ENCODE measurements at regions not wholly inside any gene's neighbourhood (a gene's known extent, or its start where the extent isn't known, plus 50 kb on each side); places are given as distances from the start of the nearest gene placed in this dataset.
"Not testable (repeated sequence)": the region's sequence is repeated elsewhere in the genome, so short reads cannot be mapped to it uniquely, and the experiment has no call there.

- no peak for DNase-seq (ENCODE audit: low read depth)
These were observed 160.4 kb downstream of the UACA start for GRCh38 chr15:70602834-70603560.

DNA sequence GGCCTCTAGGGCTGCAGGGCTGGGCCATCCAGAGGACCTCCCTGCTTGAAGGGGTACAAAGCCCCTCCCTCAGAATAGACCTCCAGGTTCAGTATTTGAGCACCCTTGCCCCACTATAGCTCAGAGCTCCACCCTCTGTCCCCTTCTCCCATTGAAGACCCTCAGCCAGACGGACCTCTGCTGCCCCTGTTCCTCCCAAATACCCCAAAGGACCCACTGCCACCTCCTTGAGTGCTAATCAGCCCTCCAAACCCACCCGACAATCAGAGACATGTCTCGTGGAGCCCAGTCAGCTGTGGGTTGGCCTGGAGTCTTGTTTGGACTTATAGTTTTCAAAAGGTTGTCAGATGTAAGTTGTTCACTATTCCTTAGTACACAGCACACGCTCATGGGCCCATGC lies 161.1 kb downstream of the UACA start:
- DNase-seq (ENCODE audit: low read depth) = no peak

- DNase-seq (ENCODE audit: low read depth) = no peak
These were observed 165.4 kb downstream of the UACA start for GRCh38 chr15:70597945-70598344.

DNA sequence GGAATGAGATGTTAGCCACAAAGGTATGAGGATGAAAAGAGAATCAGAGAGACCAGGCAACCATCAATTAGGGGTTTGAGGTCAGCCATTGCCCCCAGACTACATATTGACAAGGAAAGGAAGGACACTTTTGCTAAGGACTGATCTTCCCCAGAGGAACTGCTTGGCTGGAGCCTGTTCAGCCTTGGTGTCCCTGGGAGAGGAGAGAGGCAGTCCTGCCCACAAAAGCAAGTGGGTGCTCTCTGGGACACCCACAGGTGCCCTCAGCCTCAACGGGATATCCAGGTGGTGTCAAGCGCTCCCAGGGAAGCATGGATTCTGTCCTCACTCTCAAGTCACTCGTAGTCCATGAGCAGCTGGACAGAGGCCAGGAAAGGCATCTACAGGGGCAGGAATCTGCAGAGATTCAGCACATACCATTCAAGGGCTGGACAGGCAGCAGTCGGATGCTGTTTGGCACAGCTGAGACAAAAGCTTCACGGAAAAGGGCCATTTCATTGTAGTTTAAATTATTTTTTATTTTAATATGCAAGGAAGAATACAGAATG lies 166.2 kb downstream of the UACA start:
- peak; percentile 62 for DNase-seq (ENCODE audit: low read depth)

DNA sequence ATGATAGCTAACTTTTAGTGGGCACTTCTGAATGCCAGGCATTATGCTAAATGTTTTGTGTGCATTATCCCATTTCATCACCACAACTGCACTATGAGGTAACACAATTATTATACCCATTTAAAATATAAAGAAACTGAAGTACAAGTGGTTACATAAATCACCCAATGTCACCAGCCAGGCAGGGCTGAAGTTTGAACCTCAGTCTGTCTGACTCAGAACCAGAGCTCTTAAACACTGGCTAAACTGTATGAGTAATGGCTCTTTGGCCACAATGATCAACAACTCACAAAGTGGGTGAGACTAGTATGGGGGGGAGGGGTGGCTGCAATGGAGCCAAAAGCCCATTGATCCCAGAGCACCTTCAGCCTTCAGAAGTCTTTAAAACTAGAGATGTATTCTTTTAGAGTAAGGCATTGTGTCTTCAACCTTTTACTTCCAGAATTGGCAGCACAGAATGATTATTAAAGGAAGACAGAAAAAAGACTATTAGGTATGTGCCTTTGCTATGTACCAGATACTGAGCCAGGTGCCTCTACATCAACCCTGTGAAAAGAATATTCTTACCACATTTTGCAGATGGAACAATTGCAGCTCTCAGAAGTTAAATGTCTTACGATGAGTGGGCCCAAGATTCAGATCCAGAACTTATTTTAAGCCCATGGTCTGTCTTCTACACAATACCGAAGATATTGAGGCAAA lies 166.9 kb downstream of the UACA start:
- DNase-seq (ENCODE audit: low read depth) = peak; percentile 90

DNA sequence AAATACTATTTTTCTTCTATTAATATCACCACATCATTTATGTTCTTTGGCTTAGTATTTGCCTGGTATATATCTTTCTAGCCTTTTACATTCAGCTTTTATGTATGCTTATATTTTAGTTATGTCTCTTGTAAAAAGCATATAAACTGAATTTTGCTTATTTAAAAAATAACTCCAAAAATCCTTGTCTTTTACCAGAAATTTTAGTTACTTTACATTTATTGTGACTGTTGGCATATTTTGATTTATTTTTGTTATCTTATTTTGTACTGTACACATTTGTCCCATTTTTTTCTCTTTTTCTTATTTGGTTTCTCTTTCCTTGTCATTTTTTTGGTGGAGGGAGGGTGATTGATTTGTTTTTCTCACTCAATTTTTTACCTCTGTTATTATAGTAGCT lies 169.6 kb downstream of the UACA start:
- DNase-seq (ENCODE audit: low read depth) = no peak

- DNase-seq (ENCODE audit: low read depth) = no peak
These were observed 173.6 kb downstream of the UACA start for GRCh38 chr15:70589728-70590127.

DNA sequence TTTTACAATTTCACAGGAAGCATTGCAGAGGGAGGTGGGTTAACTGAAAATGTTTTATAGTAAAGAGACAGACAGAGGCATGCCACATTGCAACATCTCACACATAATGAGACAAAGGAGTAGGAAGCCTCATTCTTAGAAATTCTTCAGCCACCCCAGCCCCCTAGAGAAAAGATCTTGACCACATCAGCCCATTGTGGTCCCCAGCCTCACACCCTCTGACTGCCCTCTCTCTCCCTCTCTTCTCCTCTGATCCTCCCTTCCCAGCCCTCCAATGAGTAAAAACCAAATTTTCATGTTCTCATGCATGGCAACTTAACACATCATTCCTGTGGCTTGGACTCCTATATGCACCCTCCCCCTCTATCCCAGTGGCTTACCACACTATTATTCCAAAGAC lies 174.1 kb downstream of the UACA start:
- DNase-seq (ENCODE audit: low read depth) = peak; percentile 92

- no peak for DNase-seq (ENCODE audit: low read depth)
These were observed 174.7 kb downstream of the UACA start for GRCh38 chr15:70588613-70589012.

DNA sequence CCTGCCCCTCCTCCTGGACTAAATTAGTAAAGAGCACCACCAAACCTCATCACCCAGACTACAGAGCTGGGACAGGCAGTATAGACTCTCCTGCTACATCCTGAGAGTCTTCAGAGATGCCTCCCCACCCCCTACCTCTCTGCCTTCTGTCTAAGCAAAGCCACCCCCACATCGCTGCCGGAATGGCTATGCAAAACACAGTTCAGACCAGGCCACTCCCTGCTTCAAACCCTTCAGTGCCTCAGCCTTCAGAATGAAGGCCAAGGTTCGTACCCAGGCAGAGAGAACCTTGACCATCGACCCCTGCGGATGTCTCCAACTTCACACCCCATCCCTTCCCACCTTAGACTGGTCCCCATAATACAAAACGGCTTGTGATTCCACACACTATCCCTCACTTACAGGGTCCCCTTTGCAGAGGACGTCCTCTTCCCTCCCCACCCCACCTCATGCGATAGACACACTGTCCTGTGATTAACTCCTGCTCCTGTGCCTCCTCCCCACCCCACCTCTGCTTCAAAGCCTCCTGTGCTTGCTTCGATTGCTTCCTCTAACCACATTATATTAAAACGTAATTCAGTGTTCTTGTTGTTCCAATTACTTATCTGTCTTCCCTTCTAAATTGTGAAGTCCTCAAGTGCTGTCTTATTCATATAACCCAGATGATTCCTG lies 175.3 kb downstream of the UACA start:
- no peak for DNase-seq (ENCODE audit: low read depth)

GRCh38 chr15:70587012-70587634 lies 176.2 kb downstream of the UACA start:
- not testable (repeated sequence) for DNase-seq (ENCODE audit: low read depth)

DNA sequence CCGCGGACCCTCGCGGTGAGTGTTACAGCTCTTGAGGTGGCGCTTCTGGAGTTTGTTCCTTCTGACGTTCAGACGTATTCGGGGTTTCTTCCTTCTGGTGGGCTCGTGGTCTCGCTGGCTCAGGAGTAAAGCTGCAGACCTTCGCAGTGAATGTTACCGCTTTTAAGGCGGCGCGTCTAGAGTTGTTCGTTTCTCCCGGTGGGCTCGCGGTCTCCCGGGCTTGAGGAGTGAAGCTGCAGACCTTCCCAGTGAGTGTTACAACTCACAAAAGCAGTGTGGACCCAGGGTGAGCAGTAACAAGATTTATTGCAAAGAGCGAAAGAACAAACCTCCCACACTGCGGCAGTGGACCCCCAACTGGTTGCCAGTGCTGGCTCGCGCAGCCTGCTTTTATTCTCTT lies 177.1 kb downstream of the UACA start:
- DNase-seq (ENCODE audit: low read depth) = no peak

GRCh38 chr15:70585707-70586034 lies 177.7 kb downstream of the UACA start:
- DNase-seq (ENCODE audit: low read depth) = no peak

- DNase-seq (ENCODE audit: low read depth) = peak; percentile 57
These were observed 178.3 kb downstream of the UACA start for GRCh38 chr15:70584838-70585706.

DNA sequence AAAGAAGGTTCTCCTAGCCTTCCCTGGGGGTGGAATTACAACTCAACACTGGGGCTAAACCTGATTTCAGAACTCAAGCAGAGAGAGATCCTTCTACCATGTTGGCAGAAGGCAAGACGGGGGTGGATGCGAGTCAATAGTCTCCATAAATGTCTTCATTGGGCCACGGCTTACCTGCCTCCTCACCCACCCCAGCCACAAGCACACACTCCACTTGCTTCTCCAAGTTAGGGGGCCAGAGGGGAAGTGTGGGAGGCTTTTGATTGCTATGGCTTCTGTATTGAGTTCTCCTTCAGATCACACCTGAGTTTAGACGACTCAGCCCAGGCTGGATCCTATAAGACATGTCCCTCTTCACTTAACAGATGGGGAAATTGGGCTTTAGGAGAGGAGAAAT lies 178.9 kb downstream of the UACA start:
- DNase-seq (ENCODE audit: low read depth) = no peak

DNA sequence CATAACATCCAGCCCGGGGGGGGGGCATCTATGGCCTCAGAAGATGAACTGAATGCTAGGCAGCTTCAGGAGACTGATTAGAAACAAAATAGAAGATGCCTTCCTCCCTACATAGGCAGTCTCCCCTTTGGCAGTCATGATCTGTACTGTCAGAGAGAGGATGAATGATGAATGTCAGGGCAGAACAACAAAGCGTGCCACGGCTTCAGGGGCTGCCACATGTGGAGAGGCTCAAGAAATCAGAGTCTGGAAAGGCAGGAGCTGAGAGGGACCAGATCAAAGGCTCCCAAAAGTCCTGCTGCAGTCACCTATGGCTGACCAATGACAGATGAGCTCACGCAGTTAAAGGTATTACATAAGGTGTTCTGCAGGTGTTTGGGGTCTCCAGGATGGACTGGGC lies 180.4 kb downstream of the UACA start:
- no peak for DNase-seq (ENCODE audit: low read depth)

DNA sequence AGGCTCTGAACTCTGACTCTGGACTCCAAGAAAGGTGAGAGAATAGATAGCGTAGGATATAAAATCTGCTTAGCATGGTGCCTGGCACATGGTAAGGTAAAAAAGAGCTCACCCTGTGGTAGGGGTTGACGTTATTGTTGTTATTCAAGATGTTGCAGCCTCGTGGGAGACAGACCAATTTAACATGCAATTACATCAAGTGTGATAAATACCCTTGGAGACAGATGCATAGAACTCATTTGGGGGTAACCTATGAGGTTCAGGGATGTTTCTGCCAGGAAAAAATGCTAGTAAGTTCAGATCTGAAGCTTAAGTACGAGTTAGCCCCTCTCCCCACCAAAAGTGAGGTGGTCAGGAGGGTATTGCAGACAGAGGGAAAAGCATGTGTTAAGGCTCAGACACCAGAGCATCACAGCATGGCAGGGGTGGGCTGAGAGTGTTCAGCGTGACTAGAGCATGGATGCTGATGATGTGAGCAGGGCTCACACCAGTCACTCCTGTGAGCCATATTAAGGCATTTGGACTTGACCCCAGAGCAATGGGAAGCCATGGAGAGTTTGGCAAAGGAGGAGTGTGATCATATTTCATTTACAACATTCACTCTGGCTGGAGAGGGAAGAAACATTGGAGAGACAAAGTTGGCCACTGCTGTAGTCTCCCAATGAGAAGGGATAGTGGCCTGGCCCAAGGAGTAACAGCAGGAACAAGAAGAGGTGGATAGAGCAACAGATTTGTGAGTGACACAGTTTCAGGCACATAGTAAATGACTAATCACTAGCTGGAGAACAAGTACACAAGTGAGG lies 181.0 kb downstream of the UACA start:
- peak; percentile 79 for DNase-seq (ENCODE audit: low read depth)

DNA sequence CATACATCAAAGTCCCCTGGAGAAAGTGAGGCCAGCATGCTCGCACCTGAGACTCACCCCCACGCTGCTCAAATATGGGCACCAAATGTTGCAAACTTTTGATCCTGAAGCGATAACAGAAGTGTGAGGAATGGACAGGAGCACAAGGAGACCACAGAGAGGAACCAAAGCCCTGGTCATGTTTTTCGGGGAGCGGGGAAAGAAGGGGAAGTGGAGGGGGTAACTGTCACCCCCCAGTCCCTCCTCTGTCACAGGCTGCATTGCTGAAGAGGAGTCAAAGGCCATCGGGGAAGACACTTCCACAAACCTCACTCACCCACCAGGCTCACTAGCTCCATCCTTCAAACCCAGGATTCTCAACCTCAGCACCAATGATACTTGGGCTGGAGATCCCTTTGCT lies 182.4 kb downstream of the UACA start:
- no peak for DNase-seq (ENCODE audit: low read depth)

DNA sequence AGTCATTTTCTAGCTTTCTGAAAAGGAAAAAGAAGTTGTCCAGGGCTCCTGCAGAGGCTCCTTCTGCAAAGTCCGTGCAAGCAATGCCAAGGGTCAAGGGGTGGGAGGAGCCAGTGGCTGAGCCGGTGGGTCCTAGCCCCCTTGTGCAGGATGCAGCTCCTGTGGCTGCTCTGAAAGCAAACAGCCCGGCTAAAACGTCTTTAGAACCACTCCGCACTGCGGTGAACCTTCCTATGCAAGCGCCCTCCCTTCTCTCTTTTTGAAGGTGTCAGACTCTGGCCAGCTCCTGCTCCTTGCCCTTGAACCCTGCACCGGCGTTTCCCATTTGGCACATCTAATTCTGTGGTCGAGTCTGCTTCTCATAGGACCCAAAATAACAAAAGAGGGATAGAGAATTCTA lies 183.1 kb downstream of the UACA start:
- DNase-seq (ENCODE audit: low read depth) = no peak

- DNase-seq (ENCODE audit: low read depth) = no peak
These were observed 183.6 kb downstream of the UACA start for GRCh38 chr15:70579766-70580165.

DNA sequence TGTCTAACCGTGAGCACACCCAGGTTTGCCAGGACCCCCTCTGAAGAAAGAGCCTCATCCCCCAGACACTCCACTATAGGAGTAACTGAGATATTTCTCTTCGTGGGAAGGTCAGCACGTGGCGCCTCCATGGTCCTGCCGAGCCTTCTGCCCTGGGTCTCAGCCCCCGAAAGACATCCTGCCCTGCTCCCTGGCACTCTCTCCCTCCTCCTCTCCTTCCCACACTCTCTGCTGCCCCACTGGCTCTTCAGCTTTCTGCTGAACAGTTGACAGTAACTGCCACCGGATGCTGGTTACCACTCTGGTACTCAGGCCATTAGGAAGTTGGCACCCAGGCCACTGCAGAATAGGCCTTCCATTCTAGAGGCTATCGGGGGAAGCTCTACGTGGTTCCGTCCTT lies 185.2 kb downstream of the UACA start:
- DNase-seq (ENCODE audit: low read depth) = no peak

All from EH (cell line).